Neural progenitor cell (in vitro differentiated cells): ENCODE measurements at regions not wholly inside any gene's neighbourhood (a gene's known extent, or its start where the extent isn't known, plus 50 kb on each side); places are given as distances from the start of the nearest gene placed in this dataset.

ENCODE experiments used
- DNase-seq: peaks from one replicate; pipeline ENCODE4 v3.0.0-alpha.2; 2016; ENCODE audit warnings: low spot score
- H2AFZ ChIP-seq: fragments of 200-600 bp; sonication (generic); replicated peaks from 2 replicates; pipeline ENCODE4 v1.6.1; 2016; ENCODE audit warnings: antibody characterized with exemption
- H3F3A ChIP-seq: fragments of 200-600 bp; sonication (generic); 2 replicates; pipeline ENCODE4 v1.6.1; 2016; ENCODE audit warnings: antibody characterized with exemption, low read depth
- H3K27ac ChIP-seq: fragments of 200-600 bp; sonication (generic); 2 replicates; pipeline ENCODE4 v1.5.1; 2016; ENCODE audit warnings: mild to moderate bottlenecking
- H3K27me3 ChIP-seq: fragments of 200-600 bp; sonication (generic); 2 replicates; pipeline ENCODE4 v1.6.1; 2016; ENCODE audit warnings: mild to moderate bottlenecking, moderate library complexity
- H3K36me3 ChIP-seq: fragments of 200-600 bp; sonication (generic); 2 replicates; pipeline ENCODE4 v1.5.1; 2016
- H3K4me1 ChIP-seq: fragments of 200-600 bp; sonication (generic); 2 replicates; pipeline ENCODE4 v1.6.1; 2016; ENCODE audit warnings: mixed run types
- H3K4me2 ChIP-seq: fragments of 200-600 bp; sonication (generic); 2 replicates; pipeline ENCODE4 v1.6.1; 2016
- H3K4me3 ChIP-seq: fragments of 200-600 bp; sonication (generic); 2 replicates; pipeline ENCODE4 v1.5.1; 2016
- H3K79me2 ChIP-seq: fragments of 200-600 bp; sonication (generic); 2 replicates; pipeline ENCODE4 v1.6.1; 2016; ENCODE audit warnings: low read depth
- H3K9ac ChIP-seq: fragments of 200-600 bp; sonication (generic); 2 replicates; pipeline ENCODE4 v1.6.1; 2016
- H3K9me3 ChIP-seq: fragments of 200-600 bp; sonication (generic); 2 replicates; pipeline ENCODE4 v1.5.1; 2016; ENCODE audit warnings: low read depth
- H4K20me1 ChIP-seq: fragments of 200-600 bp; sonication (generic); 2 replicates; pipeline ENCODE4 v1.6.1; 2016; ENCODE audit warnings: low read depth
- H3K27ac Mint-ChIP-seq: 3 replicates; pipeline ENCODE4 v1.8.0; 2021; ENCODE audit warnings: mixed read lengths
- H3K27me3 Mint-ChIP-seq: 2 replicates; pipeline ENCODE4 v1.8.0; 2022; ENCODE audit warnings: low read depth, mild to moderate bottlenecking, inconsistent platforms, moderate library complexity, mixed read lengths; ENCODE audit not compliant: insufficient read depth
- H3K36me3 Mint-ChIP-seq: 3 replicates; pipeline ENCODE4 v1.8.0; 2021; ENCODE audit warnings: mixed read lengths
- H3K4me1 Mint-ChIP-seq: 3 replicates; pipeline ENCODE4 v1.8.0; 2021; ENCODE audit warnings: mixed read lengths
- H3K4me3 Mint-ChIP-seq: 3 replicates; pipeline ENCODE4 v1.8.0; 2021; ENCODE audit warnings: mild to moderate bottlenecking, moderate library complexity, mixed read lengths
- H3K9me3 Mint-ChIP-seq: 3 replicates; pipeline ENCODE4 v1.8.0; 2020; ENCODE audit warnings: mixed read lengths
- CTCF ChIP-seq: fragments of 200-600 bp; sonication (generic); IDR thresholded peaks from 2 replicates; pipeline ENCODE4 v1.5.1; 2017; ENCODE audit warnings: antibody characterized with exemption, mild to moderate bottlenecking
- EZH2 ChIP-seq: fragments of 200-600 bp; sonication (generic); IDR thresholded peaks from 2 replicates; pipeline ENCODE4 v1.6.1; 2017; ENCODE audit warnings: antibody characterized with exemption, mild to moderate bottlenecking, moderate library complexity
- EZH2phosphoT487 ChIP-seq: fragments of 200-600 bp; sonication (generic); IDR thresholded peaks from 2 replicates; pipeline ENCODE4 v1.6.1; 2017; ENCODE audit warnings: antibody characterized with exemption

GRCh38 chr7:13104128-13104527 lies 416.7 kb downstream of the ARL4A start:
- no peak overlapping the region for H2AFZ ChIP-seq
- H3F3A ChIP-seq, result no peaks in the 10 kb centered on the region
- DNase-seq, result no peak
- no peaks in the 10 kb centered on the region for H4K20me1 ChIP-seq
- no peaks in the 10 kb centered on the region for H3K36me3 ChIP-seq
- no peak overlapping the region for H3K4me2 ChIP-seq
- H3K9me3 ChIP-seq, result no peaks in the 10 kb centered on the region
- no peaks in the 10 kb centered on the region for H3K4me1 ChIP-seq
- Mint-ChIP-seq H3K36me3 (peaks cover 2% of the 10 kb centered on the region), H3K27ac (no peak overlapping the region), H3K4me3 (no peak overlapping the region), H3K27me3 (peaks cover 2% of the 10 kb centered on the region), H3K9me3 (peaks cover 28% of the 10 kb centered on the region), H3K4me1 (no peaks in the 10 kb centered on the region)
- no peaks in the 10 kb centered on the region for H3K79me2 ChIP-seq
- no peak overlapping the region for H3K27ac ChIP-seq
- H3K27me3 ChIP-seq, result no peaks in the 10 kb centered on the region
- TF ChIP-seq EZH2 (no peak), EZH2phosphoT487 (no peak), CTCF (no peak)
- no peak overlapping the region for H3K9ac ChIP-seq
- no peak overlapping the region for H3K4me3 ChIP-seq

DNA sequence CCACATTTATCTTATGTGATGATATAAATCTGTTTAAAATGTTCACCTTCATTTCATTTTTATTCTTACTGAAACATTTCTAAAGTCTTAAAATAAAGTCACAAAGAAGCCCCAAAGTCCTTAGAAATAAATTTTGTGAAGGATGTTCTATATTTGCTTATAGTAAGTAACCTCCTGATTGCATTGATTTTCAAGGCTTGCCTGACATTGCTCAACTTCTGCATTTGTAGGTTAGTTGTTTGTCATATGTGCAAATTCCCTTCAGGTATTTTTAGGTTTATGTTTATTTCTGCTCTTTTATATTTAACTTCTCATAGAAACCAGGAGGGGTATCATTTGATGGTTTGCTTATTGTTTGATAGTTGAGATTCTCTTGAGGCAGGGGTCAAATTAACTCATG lies 417.8 kb downstream of the ARL4A start:
- DNase-seq, result no peak
- Histone ChIP-seq H3F3A (no peaks in the 10 kb centered on the region), H3K4me2 (no peak overlapping the region), H3K9me3 (no peaks in the 10 kb centered on the region), H3K9ac (no peak overlapping the region), H3K27me3 (no peaks in the 10 kb centered on the region), H3K4me3 (no peak overlapping the region), H3K4me1 (no peaks in the 10 kb centered on the region), H3K79me2 (no peaks in the 10 kb centered on the region), H4K20me1 (no peaks in the 10 kb centered on the region), H3K36me3 (no peaks in the 10 kb centered on the region), H2AFZ (no peak overlapping the region), H3K27ac (no peak overlapping the region)
- H3K4me1 Mint-ChIP-seq, result no peaks in the 10 kb centered on the region
- H3K9me3 Mint-ChIP-seq, result peaks cover 30% of the 10 kb centered on the region
- H3K27me3 Mint-ChIP-seq, result peaks cover under 1% of the 10 kb centered on the region
- no peak overlapping the region for H3K4me3 Mint-ChIP-seq
- no peak overlapping the region for H3K27ac Mint-ChIP-seq
- peaks cover 2% of the 10 kb centered on the region for H3K36me3 Mint-ChIP-seq
- TF ChIP-seq EZH2phosphoT487, result no peak

- Histone ChIP-seq H3K9me3 (no peaks in the 10 kb centered on the region), H3K36me3 (no peaks in the 10 kb centered on the region), H3K27ac (no peak overlapping the region), H3K4me3 (no peak overlapping the region), H3K9ac (no peak overlapping the region), H2AFZ (no peak overlapping the region), H3F3A (no peaks in the 10 kb centered on the region), H3K4me2 (no peak overlapping the region), H3K27me3 (no peaks in the 10 kb centered on the region), H4K20me1 (no peaks in the 10 kb centered on the region), H3K4me1 (no peaks in the 10 kb centered on the region), H3K79me2 (no peaks in the 10 kb centered on the region)
- H3K27me3 Mint-ChIP-seq, result no peaks in the 10 kb centered on the region
- no peak overlapping the region for H3K27ac Mint-ChIP-seq
- no peak for DNase-seq
- H3K36me3 Mint-ChIP-seq, result no peaks in the 10 kb centered on the region
- H3K4me3 Mint-ChIP-seq, result no peak overlapping the region
- H3K9me3 Mint-ChIP-seq, result peaks cover 31% of the 10 kb centered on the region
- TF ChIP-seq EZH2phosphoT487, result no peak
- no peaks in the 10 kb centered on the region for H3K4me1 Mint-ChIP-seq
These were observed 419.1 kb downstream of the ARL4A start for GRCh38 chr7:13106513-13106912.

- peaks cover 30% of the 10 kb centered on the region for H3K9me3 Mint-ChIP-seq
- no peak overlapping the region for H3K4me3 Mint-ChIP-seq
- H3K27ac Mint-ChIP-seq, result no peak overlapping the region
- H3K36me3 Mint-ChIP-seq, result no peaks in the 10 kb centered on the region
- Histone ChIP-seq H3K9me3 (no peaks in the 10 kb centered on the region), H3K4me3 (no peak overlapping the region), H3K4me1 (no peaks in the 10 kb centered on the region), H3K9ac (no peak overlapping the region), H3K36me3 (no peaks in the 10 kb centered on the region), H3K27ac (no peak overlapping the region), H3K79me2 (no peaks in the 10 kb centered on the region), H4K20me1 (no peaks in the 10 kb centered on the region), H3F3A (no peaks in the 10 kb centered on the region), H3K4me2 (no peak overlapping the region), H2AFZ (no peak overlapping the region), H3K27me3 (no peaks in the 10 kb centered on the region)
- no peaks in the 10 kb centered on the region for H3K4me1 Mint-ChIP-seq
- H3K27me3 Mint-ChIP-seq, result no peaks in the 10 kb centered on the region
- no peak for DNase-seq
- no peak for TF ChIP-seq EZH2
- no peak for TF ChIP-seq CTCF
- TF ChIP-seq EZH2phosphoT487, result no peak
These were observed 419.9 kb downstream of the ARL4A start for GRCh38 chr7:13107291-13107690.
